GM13977 (cell line): ENCODE measurements at regions not wholly inside any gene's neighbourhood (a gene's known extent, or its start where the extent isn't known, plus 50 kb on each side); places are given as distances from the start of the nearest gene placed in this dataset.
"Not testable (repeated sequence)": the region's sequence is repeated elsewhere in the genome, so short reads cannot be mapped to it uniquely, and the experiment has no call there.

Source experiments
- DNase-seq: peaks from one replicate; pipeline ENCODE4 v3.0.0; 2012; ENCODE audit warnings: low spot score
- CTCF ChIP-seq: IDR thresholded peaks from 2 replicates; pipeline ENCODE4 v1.5.1; 2012; ENCODE audit warnings: mild to moderate bottlenecking, control low read depth; ENCODE audit not compliant: insufficient read depth; ENCODE audit errors: extremely low read depth, missing control alignments
- in situ Hi-C: fragments of 300-500 bp; cut with MboI; formaldehyde crosslinking; loops from one replicate; pipeline ENCODE4 v1.12.0; 2022; ENCODE audit warnings: low sequenced_read_pairs, low pct_unique_long_range_greater_than_20kb, mixed read lengths, inconsistent platforms; ENCODE audit not compliant: unreplicated experiment

- TF ChIP-seq CTCF: no peak
- in situ Hi-C loops: no loop called here
- DNase-seq: no peak
Observed at GRCh38 chr17:20702692-20703091, 123.2 kb downstream of the CDRT15L2 start.

- TF ChIP-seq CTCF: no peak
- in situ Hi-C loops: no loop called here
- no peak for DNase-seq
Observed at GRCh38 chr17:20703781-20704180, 124.3 kb downstream of the CDRT15L2 start.

DNA sequence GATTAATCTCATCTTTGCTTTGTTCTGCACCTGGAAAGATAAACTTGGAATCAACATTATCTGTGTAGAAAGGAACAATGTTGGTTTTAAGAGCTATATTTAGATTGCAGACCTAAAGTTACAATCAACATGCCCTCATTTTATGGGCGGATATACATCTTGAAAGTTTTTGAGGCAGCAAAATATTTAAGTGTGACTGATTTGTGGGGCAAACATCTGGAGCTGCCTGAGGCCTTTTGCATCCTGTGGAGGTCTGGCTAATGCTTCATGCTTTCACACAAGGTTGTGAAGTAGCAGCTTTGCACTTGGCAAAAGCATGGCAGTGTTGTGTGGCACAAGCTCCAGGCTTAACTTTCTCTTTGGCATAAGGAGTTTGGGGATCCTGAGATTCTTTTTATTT lies 125.7 kb downstream of the CDRT15L2 start:
- DNase-seq, in situ Hi-C loops: not testable (repeated sequence)

DNA sequence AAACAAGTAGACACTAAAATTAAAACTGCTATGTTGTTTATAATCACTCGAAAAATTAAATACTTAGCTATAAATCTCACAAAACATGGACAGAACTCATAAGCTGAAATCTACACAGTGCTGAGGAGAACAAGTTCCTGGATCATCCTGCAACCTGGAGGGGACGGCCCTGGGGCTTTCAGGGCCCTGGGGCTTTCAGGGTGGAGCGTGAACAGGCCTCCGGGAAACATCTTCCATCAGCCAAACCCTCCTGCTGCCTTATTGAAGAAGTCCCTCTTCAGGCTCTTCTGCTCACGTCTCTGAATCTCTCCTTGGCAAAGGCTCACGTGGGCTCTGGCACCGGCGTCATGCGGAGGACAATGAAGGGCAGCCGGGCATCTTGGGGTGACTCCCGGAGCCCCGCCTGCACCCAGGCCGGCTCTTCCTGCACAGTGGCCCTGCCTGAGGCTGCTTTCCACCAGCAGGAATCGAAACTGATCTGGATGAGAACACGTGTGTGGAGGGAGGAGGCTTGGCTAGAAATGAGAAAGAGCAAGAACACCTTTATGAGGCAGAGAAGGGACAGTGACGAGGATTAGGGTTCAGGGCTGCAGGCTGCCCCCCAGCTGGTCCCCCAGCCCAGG lies 127.3 kb downstream of the CDRT15L2 start:
- no peak for DNase-seq
- no peak for TF ChIP-seq CTCF
- in situ Hi-C loops: no loop called here

- DNase-seq, in situ Hi-C loops: not testable (repeated sequence)
Observed at GRCh38 chr17:20708821-20709220, 129.3 kb downstream of the CDRT15L2 start.

DNA sequence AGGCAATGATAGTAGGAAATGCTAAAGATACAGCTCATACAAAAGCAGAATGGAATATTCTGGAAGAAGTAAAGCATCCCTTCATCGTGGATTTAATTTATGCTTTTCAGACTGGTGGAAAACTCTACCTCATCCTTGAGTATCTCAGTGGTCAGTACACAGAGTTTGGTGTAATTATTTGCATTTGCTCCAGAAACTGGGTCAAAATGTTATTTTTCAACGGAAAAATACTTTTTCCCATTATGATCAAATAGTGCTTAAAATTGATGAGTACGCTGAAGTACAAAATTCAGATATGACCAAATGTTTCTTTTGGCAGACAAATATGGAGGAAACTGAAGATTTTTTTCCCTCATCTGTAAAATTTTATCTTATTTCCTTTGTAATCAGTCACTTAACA lies 137.0 kb downstream of the CDRT15L2 start:
- DNase-seq, in situ Hi-C loops: not testable (repeated sequence)

- no peak for DNase-seq
- TF ChIP-seq CTCF: no peak
- in situ Hi-C loops: no loop called here
Observed at GRCh38 chr17:20721171-20721570, 141.6 kb downstream of the CDRT15L2 start.

- DNase-seq, in situ Hi-C loops: not testable (repeated sequence)
Observed at GRCh38 chr17:20724391-20724790, 144.9 kb downstream of the CDRT15L2 start.

GRCh38 chr17:20727201-20727600 lies 147.7 kb downstream of the CDRT15L2 start:
- DNase-seq, in situ Hi-C loops: not testable (repeated sequence)
